Activated CD4-positive, alpha-beta T cell treated with anti-CD3 and anti-CD28 coated beads, Interleukin-2, Interleukin-6, amounts not matched to agents 100 ng/mL and 50 ng/mL, durations not matched to agents 16 hours and 8 hours (primary cell): ENCODE measurements at regions not wholly inside any gene's neighbourhood (a gene's known extent, or its start where the extent isn't known, plus 50 kb on each side); places are given as distances from the start of the nearest gene placed in this dataset.

Source experiments
- DNase-seq: peaks from one replicate; pipeline ENCODE4 v3.0.0-alpha.2; 2020

- no peak for DNase-seq
Observed at GRCh38 chr5:24804221-24804681, 159.5 kb upstream of the CDH10 start.

GRCh38 chr5:24791326-24791725 lies 146.5 kb upstream of the CDH10 start:
- DNase-seq, result no peak

- DNase-seq, result no peak
Observed at GRCh38 chr5:24789611-24790351, 145.0 kb upstream of the CDH10 start.

GRCh38 chr5:24788829-24789514 lies 144.2 kb upstream of the CDH10 start:
- DNase-seq, result no peak

GRCh38 chr5:24786108-24786507 lies 141.3 kb upstream of the CDH10 start:
- DNase-seq, result no peak

- no peak for DNase-seq
Observed at GRCh38 chr5:24783596-24783995, 138.8 kb upstream of the CDH10 start.

- DNase-seq, result no peak
Observed at GRCh38 chr5:24777392-24777791, 132.6 kb upstream of the CDH10 start.

- no peak for DNase-seq
Observed at GRCh38 chr5:24773261-24773660, 128.5 kb upstream of the CDH10 start.

- no peak for DNase-seq
Observed at GRCh38 chr5:24767086-24767485, 122.3 kb upstream of the CDH10 start.

- DNase-seq, result no peak
Observed at GRCh38 chr5:24765219-24765618, 120.4 kb upstream of the CDH10 start.

- DNase-seq, result no peak
Observed at GRCh38 chr5:24750355-24750754, 105.6 kb upstream of the CDH10 start.

GRCh38 chr5:24749701-24750100 lies 104.9 kb upstream of the CDH10 start:
- no peak for DNase-seq

- DNase-seq, result no peak
Observed at GRCh38 chr5:24747327-24747726, 102.5 kb upstream of the CDH10 start.

- DNase-seq, result no peak
Observed at GRCh38 chr5:24742334-24742733, 97.6 kb upstream of the CDH10 start.

- no peak for DNase-seq
Observed at GRCh38 chr5:24737163-24737562, 92.4 kb upstream of the CDH10 start.

- no peak for DNase-seq
Observed at GRCh38 chr5:24735284-24735683, 90.5 kb upstream of the CDH10 start.

GRCh38 chr5:24732184-24732583 lies 87.4 kb upstream of the CDH10 start:
- DNase-seq, result no peak

- no peak for DNase-seq
Observed at GRCh38 chr5:24720743-24721142, 76.0 kb upstream of the CDH10 start.

GRCh38 chr5:24714746-24715145 lies 70.0 kb upstream of the CDH10 start:
- DNase-seq, result no peak

GRCh38 chr5:24712947-24713346 lies 68.2 kb upstream of the CDH10 start:
- DNase-seq, result no peak

GRCh38 chr5:24712047-24712446 lies 67.3 kb upstream of the CDH10 start:
- DNase-seq, result no peak

GRCh38 chr5:24703934-24704333 lies 59.2 kb upstream of the CDH10 start:
- DNase-seq, result no peak
